GM23338 (cell line): ENCODE measurements at regions not wholly inside any gene's neighbourhood (a gene's known extent, or its start where the extent isn't known, plus 50 kb on each side); places are given as distances from the start of the nearest gene placed in this dataset.

Experiments used
- ATAC-seq: fragments of 200-7000 bp; cut with Tn5 transposase; 3 replicates; pipeline ENCODE4 v1.9.1; 2020
- DNase-seq: peaks from one replicate; pipeline ENCODE4 v3.0.0-alpha.2; 2015; ENCODE audit warnings: low spot score
- H2AFZ ChIP-seq: fragments of 200-600 bp; sonication (generic); 2 replicates; pipeline ENCODE4 v1.8.0; 2016; ENCODE audit warnings: antibody characterized with exemption, mild to moderate bottlenecking, moderate library complexity
- H3F3A ChIP-seq: fragments of 200-600 bp; sonication (generic); replicated peaks from 2 replicates; pipeline ENCODE4 v1.8.0; 2017; ENCODE audit warnings: antibody characterized with exemption, mixed run types, low read depth
- H3K27ac ChIP-seq: fragments of 200-600 bp; sonication (generic); 2 replicates; pipeline ENCODE4 v1.6.1; 2016; ENCODE audit warnings: low read depth
- H3K27me3 ChIP-seq: fragments of 200-600 bp; sonication (generic); 2 replicates; pipeline ENCODE4 v1.8.0; 2016; ENCODE audit warnings: mild to moderate bottlenecking, mixed run types, moderate library complexity; ENCODE audit not compliant: insufficient read depth
- H3K36me3 ChIP-seq: fragments of 200-600 bp; sonication (generic); 2 replicates; pipeline ENCODE4 v1.8.0; 2016; ENCODE audit warnings: mild to moderate bottlenecking; ENCODE audit not compliant: insufficient read depth
- H3K4me1 ChIP-seq: fragments of 200-600 bp; sonication (generic); 2 replicates; pipeline ENCODE4 v1.8.0; 2016; ENCODE audit warnings: mild to moderate bottlenecking, moderate library complexity; ENCODE audit not compliant: insufficient read depth
- H3K4me2 ChIP-seq: fragments of 200-600 bp; sonication (generic); 2 replicates; pipeline ENCODE4 v1.7.1; 2017; ENCODE audit warnings: mixed run types
- H3K4me3 ChIP-seq: fragments of 200-600 bp; sonication (generic); 2 replicates; pipeline ENCODE4 v1.6.1; 2016; ENCODE audit warnings: mixed run types
- H3K79me2 ChIP-seq: fragments of 200-600 bp; sonication (generic); replicated peaks from 2 replicates; pipeline ENCODE4 v1.8.0; 2017; ENCODE audit warnings: mild to moderate bottlenecking; ENCODE audit not compliant: insufficient read depth
- H3K9me2 ChIP-seq: fragments of 200-600 bp; sonication (generic); 2 replicates; pipeline ENCODE4 v1.8.0; 2017; ENCODE audit not compliant: insufficient read depth
- H4K20me1 ChIP-seq: fragments of 200-600 bp; sonication (generic); replicated peaks from 2 replicates; pipeline ENCODE4 v1.8.0; 2017; ENCODE audit warnings: mild to moderate bottlenecking; ENCODE audit not compliant: insufficient read depth
- H3K27ac Mint-ChIP-seq: 2 replicates; pipeline ENCODE4 v1.8.0; 2020; ENCODE audit warnings: inconsistent platforms, mild to moderate bottlenecking, moderate library complexity, mixed read lengths
- H3K27me3 Mint-ChIP-seq: 3 replicates; pipeline ENCODE4 v1.8.0; 2022; ENCODE audit warnings: low read depth, mild to moderate bottlenecking, moderate library complexity, mixed read lengths, inconsistent platforms; ENCODE audit not compliant: insufficient read depth, poor library complexity
- H3K36me3 Mint-ChIP-seq: 3 replicates; pipeline ENCODE4 v1.8.0; 2021; ENCODE audit warnings: low read depth, mild to moderate bottlenecking, inconsistent platforms, moderate library complexity, mixed read lengths
- H3K4me1 Mint-ChIP-seq: 3 replicates; pipeline ENCODE4 v1.8.0; 2020; ENCODE audit warnings: mild to moderate bottlenecking, inconsistent platforms, mixed read lengths
- H3K4me3 Mint-ChIP-seq: 3 replicates; pipeline ENCODE4 v1.8.0; 2021; ENCODE audit warnings: moderate library complexity, mild to moderate bottlenecking, inconsistent platforms, mixed read lengths
- H3K9me3 Mint-ChIP-seq: 3 replicates; pipeline ENCODE4 v1.8.0; 2020; ENCODE audit warnings: moderate library complexity, mild to moderate bottlenecking, inconsistent platforms, mixed read lengths
- CREB1 ChIP-seq: fragments of 250-450 bp; sonication (Bioruptor Pico); IDR thresholded peaks from 2 replicates; pipeline ENCODE4 v1.5.0; 2020; ENCODE audit warnings: low read depth, mild to moderate bottlenecking, moderate library complexity
- REST ChIP-seq: IDR thresholded peaks from one replicate; pipeline ENCODE4 v1.6.1; 2018; ENCODE audit warnings: antibody characterized with exemption; ENCODE audit not compliant: unreplicated experiment
- ZNF462 ChIP-seq: fragments of 250-450 bp; sonication (Bioruptor Pico); IDR thresholded peaks from 2 replicates; pipeline ENCODE4 v1.5.0; 2020; ENCODE audit warnings: mild to moderate bottlenecking, moderate library complexity

- TF ChIP-seq ZNF462 (CRISPR knock-in tag), result no peak
- no peak for TF ChIP-seq CREB1 (CRISPR knock-in tag)
- no peak for TF ChIP-seq REST
Observed at GRCh38 chr12:124386661-124387527, 92.0 kb downstream of the RFLNA start (continued).

GRCh38 chr12:124386059-124386458 is 91.2 kb downstream of the RFLNA start:
- H3K27ac ChIP-seq, result no peak overlapping the region
- no peak for DNase-seq
- no peaks in the 10 kb centered on the region for H3K9me2 ChIP-seq
- Mint-ChIP-seq H3K27ac (no peak overlapping the region), H3K36me3 (peaks cover 13% of the 10 kb centered on the region; the same call in 2 of the 3 replicates), H3K4me3 (no peak overlapping the region), H3K4me1 (no peaks in the 10 kb centered on the region; the same call in 2 of the 3 replicates), H3K27me3 (peaks cover 8% of the 10 kb centered on the region), H3K9me3 (no peaks in the 10 kb centered on the region)
- no peaks in the 10 kb centered on the region for H3F3A ChIP-seq
- peaks cover 4% of the 10 kb centered on the region; the same call in 1 of the 2 replicates for H3K79me2 ChIP-seq
- H3K4me3 ChIP-seq, result no peak overlapping the region
- no peaks in the 10 kb centered on the region for H3K36me3 ChIP-seq
- no peaks in the 10 kb centered on the region for H3K27me3 ChIP-seq
- no peaks in the 10 kb centered on the region for H3K4me1 ChIP-seq
- H2AFZ ChIP-seq, result no peak overlapping the region
- H4K20me1 ChIP-seq, result peaks cover 12% of the 10 kb centered on the region; the same call in 1 of the 2 replicates
- no peak for ATAC-seq
- no peak overlapping the region for H3K4me2 ChIP-seq
- TF ChIP-seq ZNF462 (CRISPR knock-in tag), result no peak
